ENCODE measurements at regions not wholly inside any gene's neighbourhood (a gene's known extent, or its start where the extent isn't known, plus 50 kb on each side); places are given as distances from the start of the nearest gene placed in this dataset.
A peak's percentile ranks its signal among the peaks of the same experiment; 100 is the strongest.

GRCh38 chr14:22429546-22430294 is 159.3 kb downstream of the DAD1 start:
- Histone ChIP-seq H4K20me1 (ENCODE audit: insufficient read depth, low read length, poor library complexity, severe bottlenecking) (no peaks in the 10 kb centered on the region), H3K4me2 (ENCODE audit: low read depth, low read length, poor library complexity, severe bottlenecking) (peak overlapping the region; percentile 64), H3K9me2 (replicated peaks; ENCODE audit: low read depth, low read length) (no peaks in the 10 kb centered on the region), H2AFZ (ENCODE audit: low read length) (no peak overlapping the region), H3K9ac (ENCODE audit: low read depth, low read length, poor library complexity, severe bottlenecking) (peak overlapping the region; percentile 75), H3K79me2 (ENCODE audit: insufficient read depth, low read length) (peaks cover 13% of the 10 kb centered on the region; the same call in 1 of the 2 replicates), H3K36me3 (ENCODE audit: insufficient read depth, low read length) (no peaks in the 10 kb centered on the region), H3K4me1 (ENCODE audit: insufficient read depth, low read length, poor library complexity, severe bottlenecking) (peaks cover 78% of the 10 kb centered on the region), H3F3A (ENCODE audit: low read depth) (no peaks in the 10 kb centered on the region), H3K9me3 (ENCODE audit: insufficient read depth, low read depth, low read length) (no peaks in the 10 kb centered on the region), H3K27me3 (ENCODE audit: insufficient read depth, low read length, poor library complexity, severe bottlenecking) (no peaks in the 10 kb centered on the region), H3K4me3 (ENCODE audit: low read length, poor library complexity, severe bottlenecking) (peak overlapping the region; percentile 27)
- TF ChIP-seq CTCF (conservative IDR thresholded peaks at IDR 0.05; ENCODE audit: low read length) (no peak), EZH2phosphoT487 (IDR thresholded peaks at IDR 0.05; ENCODE audit: borderline replicate concordance) (no peak)

GRCh38 chr14:22428700-22429291 is 160.2 kb downstream of the DAD1 start:
- H3K4me2 ChIP-seq (ENCODE audit: low read depth, low read length, poor library complexity, severe bottlenecking) = peak overlapping the region; percentile 64
- no peak overlapping the region for H2AFZ ChIP-seq (ENCODE audit: low read length)
- no peaks in the 10 kb centered on the region for H4K20me1 ChIP-seq (ENCODE audit: insufficient read depth, low read length, poor library complexity, severe bottlenecking)
- no peak for TF ChIP-seq CTCF (conservative IDR thresholded peaks at IDR 0.05; ENCODE audit: low read length)
- TF ChIP-seq EZH2phosphoT487 (IDR thresholded peaks at IDR 0.05; ENCODE audit: borderline replicate concordance) = no peak
- no peaks in the 10 kb centered on the region for H3K9me3 ChIP-seq (ENCODE audit: insufficient read depth, low read depth, low read length)
- H3K27me3 ChIP-seq (ENCODE audit: insufficient read depth, low read length, poor library complexity, severe bottlenecking) = no peaks in the 10 kb centered on the region
- no peaks in the 10 kb centered on the region for H3K9me2 ChIP-seq (replicated peaks; ENCODE audit: low read depth, low read length)
- peak overlapping the region; percentile 27 for H3K4me3 ChIP-seq (ENCODE audit: low read length, poor library complexity, severe bottlenecking)
- peak overlapping the region; percentile 75 for H3K9ac ChIP-seq (ENCODE audit: low read depth, low read length, poor library complexity, severe bottlenecking)
- H3K36me3 ChIP-seq (ENCODE audit: insufficient read depth, low read length) = no peaks in the 10 kb centered on the region
- peaks cover 13% of the 10 kb centered on the region; the same call in 1 of the 2 replicates for H3K79me2 ChIP-seq (ENCODE audit: insufficient read depth, low read length)
- peaks cover 77% of the 10 kb centered on the region for H3K4me1 ChIP-seq (ENCODE audit: insufficient read depth, low read length, poor library complexity, severe bottlenecking)
- H3F3A ChIP-seq (ENCODE audit: low read depth) = no peaks in the 10 kb centered on the region

DNA sequence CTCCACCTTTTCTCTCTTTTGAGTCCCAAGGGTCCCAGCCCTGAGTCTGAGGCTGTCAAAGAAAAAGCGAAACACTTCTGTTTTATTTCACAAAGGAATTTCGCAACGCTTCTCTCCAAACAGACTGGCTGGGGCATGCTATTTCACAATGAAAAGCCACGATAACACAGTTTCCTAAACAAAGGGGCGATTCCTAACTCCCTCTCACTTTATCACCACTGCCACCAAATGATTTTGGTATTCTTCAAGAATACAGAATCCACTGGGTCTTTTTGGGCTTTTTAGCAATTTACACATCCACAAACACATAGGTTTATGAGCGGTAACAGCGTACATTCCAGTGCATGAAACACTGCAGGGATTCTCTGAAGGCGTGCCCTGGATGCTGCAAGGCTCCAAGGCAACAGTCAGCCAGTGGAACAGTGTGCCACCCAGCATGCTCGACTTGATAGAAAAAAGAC is 161.2 kb downstream of the DAD1 start:
- no peak overlapping the region for H3K4me3 ChIP-seq (ENCODE audit: low read length, poor library complexity, severe bottlenecking)

More for the DNA sequence above, 161.2 kb downstream of the DAD1 start:
- no peaks in the 10 kb centered on the region for H3K36me3 ChIP-seq (ENCODE audit: insufficient read depth, low read length)
- H3K9me3 ChIP-seq (ENCODE audit: insufficient read depth, low read depth, low read length) = no peaks in the 10 kb centered on the region
- TF ChIP-seq CTCF (conservative IDR thresholded peaks at IDR 0.05; ENCODE audit: low read length) = no peak
- no peak for TF ChIP-seq EZH2phosphoT487 (IDR thresholded peaks at IDR 0.05; ENCODE audit: borderline replicate concordance)
- H3K4me1 ChIP-seq (ENCODE audit: insufficient read depth, low read length, poor library complexity, severe bottlenecking) = peaks cover 74% of the 10 kb centered on the region
- no peaks in the 10 kb centered on the region for H3K27me3 ChIP-seq (ENCODE audit: insufficient read depth, low read length, poor library complexity, severe bottlenecking)
- H3F3A ChIP-seq (ENCODE audit: low read depth) = no peaks in the 10 kb centered on the region
- H2AFZ ChIP-seq (ENCODE audit: low read length) = no peak overlapping the region
- no peaks in the 10 kb centered on the region for H4K20me1 ChIP-seq (ENCODE audit: insufficient read depth, low read length, poor library complexity, severe bottlenecking)
- peaks cover 16% of the 10 kb centered on the region; the same call in 1 of the 2 replicates for H3K79me2 ChIP-seq (ENCODE audit: insufficient read depth, low read length)
- no peaks in the 10 kb centered on the region for H3K9me2 ChIP-seq (replicated peaks; ENCODE audit: low read depth, low read length)
- H3K4me2 ChIP-seq (ENCODE audit: low read depth, low read length, poor library complexity, severe bottlenecking) = peak overlapping the region; percentile 64
- peak overlapping the region; percentile 75 for H3K9ac ChIP-seq (ENCODE audit: low read depth, low read length, poor library complexity, severe bottlenecking)

Data from Loucy (cell line).